Hepatocyte (in vitro differentiated cells): ENCODE measurements at regions not wholly inside any gene's neighbourhood (a gene's known extent, or its start where the extent isn't known, plus 50 kb on each side); places are given as distances from the start of the nearest gene placed in this dataset.

Experiments used
- DNase-seq: peaks from one replicate; pipeline ENCODE4 v3.0.0-alpha.2; 2016; ENCODE audit warnings: low spot score
- H2AFZ ChIP-seq: fragments of 200-600 bp; sonication (generic); 2 replicates; pipeline ENCODE4 v1.6.0; 2016; ENCODE audit warnings: antibody characterized with exemption, mild to moderate bottlenecking
- H3K27ac ChIP-seq: fragments of 200-600 bp; sonication (generic); 2 replicates; pipeline ENCODE4 v1.5.1; 2016; ENCODE audit warnings: mild to moderate bottlenecking
- H3K27me3 ChIP-seq: fragments of 200-600 bp; sonication (generic); 2 replicates; pipeline ENCODE4 v1.6.1; 2016
- H3K36me3 ChIP-seq: fragments of 200-600 bp; sonication (generic); replicated peaks from 2 replicates; pipeline ENCODE4 v1.5.1; 2016; ENCODE audit warnings: low read depth; ENCODE audit not compliant: insufficient read depth
- H3K4me1 ChIP-seq: fragments of 200-600 bp; sonication (generic); 2 replicates; pipeline ENCODE4 v1.5.1; 2016; ENCODE audit warnings: mild to moderate bottlenecking, moderate library complexity; ENCODE audit not compliant: insufficient read depth
- H3K4me2 ChIP-seq: fragments of 200-600 bp; sonication (generic); 2 replicates; pipeline ENCODE4 v1.6.0; 2016
- H3K4me3 ChIP-seq: fragments of 200-600 bp; sonication (generic); 2 replicates; pipeline ENCODE4 v1.5.1; 2016; ENCODE audit warnings: mild to moderate bottlenecking
- H3K79me2 ChIP-seq: fragments of 200-600 bp; sonication (generic); 2 replicates; pipeline ENCODE4 v1.6.0; 2017; ENCODE audit warnings: mild to moderate bottlenecking
- H3K9me2 ChIP-seq: fragments of 200-600 bp; sonication (generic); replicated peaks from 2 replicates; pipeline ENCODE4 v1.6.0; 2017; ENCODE audit warnings: mild to moderate bottlenecking; ENCODE audit not compliant: insufficient read depth
- H3K9me3 ChIP-seq: fragments of 200-600 bp; sonication (generic); 2 replicates; pipeline ENCODE4 v1.5.1; 2016; ENCODE audit warnings: low read depth, mild to moderate bottlenecking
- H4K20me1 ChIP-seq: fragments of 200-600 bp; sonication (generic); 2 replicates; pipeline ENCODE4 v1.6.0; 2016; ENCODE audit warnings: mild to moderate bottlenecking; ENCODE audit not compliant: insufficient read depth, poor library complexity, severe bottlenecking
- EZH2 ChIP-seq: fragments of 200-600 bp; sonication (generic); IDR thresholded peaks from 2 replicates; pipeline ENCODE4 v1.6.1; 2016; ENCODE audit warnings: antibody characterized with exemption, mild to moderate bottlenecking, borderline replicate concordance
- EZH2phosphoT487 ChIP-seq: fragments of 200-600 bp; sonication (generic); IDR thresholded peaks from one replicate; pipeline ENCODE4 v1.6.1; 2018; ENCODE audit warnings: antibody characterized with exemption, mild to moderate bottlenecking, low read depth, moderate library complexity; ENCODE audit not compliant: unreplicated experiment, severe bottlenecking
- WGBS: methylation state at CpG from one replicate; pipeline ENCODE4 v1.1.6; 2016; ENCODE audit warnings: low lambda C conversion rate; ENCODE audit errors: missing lambda C conversion rate; 5-methylcytosine and 5-hydroxymethylcytosine counted together
- TF ChIP-seq, protein P1 (sequence below): fragments of 200-600 bp; sonication (generic); IDR thresholded peaks from 2 replicates; pipeline ENCODE4 v1.5.1; 2016; ENCODE audit warnings: antibody characterized with exemption, mild to moderate bottlenecking; ENCODE audit not compliant: poor library complexity

DNA sequence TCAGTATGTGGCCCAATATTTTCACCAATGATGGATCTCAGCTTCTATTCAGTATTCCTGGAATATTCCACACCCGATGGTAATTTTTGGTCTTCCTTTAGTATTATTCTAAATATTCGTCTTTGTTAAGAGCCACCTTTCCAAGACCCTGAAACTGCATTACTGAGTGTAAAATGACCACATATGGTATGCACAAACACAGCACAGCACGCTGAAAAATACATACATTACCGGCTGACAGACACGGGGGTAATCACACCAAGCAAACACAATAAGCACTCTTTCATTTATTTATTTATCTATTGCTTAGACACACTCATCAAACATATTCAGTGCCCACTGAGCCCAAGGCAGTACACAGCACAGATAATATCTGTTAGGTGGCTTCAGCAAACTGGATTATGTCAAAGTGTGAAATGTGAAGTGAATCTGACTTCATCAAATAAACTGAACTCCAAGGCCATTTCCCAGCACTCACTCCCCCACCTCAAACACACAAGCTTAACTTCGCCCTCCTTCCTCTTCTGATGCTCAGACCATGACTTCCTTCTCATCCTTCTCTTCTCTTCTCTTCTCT lies 1637.8 kb upstream of the C9orf72 start:
- peak overlapping the region; percentile 97 for H3K4me2 ChIP-seq
- WGBS, result 46% methylated on average over 6 of the region's 6 CpGs
- H3K4me3 ChIP-seq, result no peak overlapping the region
- no peak overlapping the region for H3K27ac ChIP-seq
- no peaks in the 10 kb centered on the region for H3K9me2 ChIP-seq
- H3K27me3 ChIP-seq, result peaks cover 50% of the 10 kb centered on the region
- DNase-seq, result no peak
- H3K9me3 ChIP-seq, result no peaks in the 10 kb centered on the region
- no peaks in the 10 kb centered on the region for H3K79me2 ChIP-seq
- no peaks in the 10 kb centered on the region for H3K36me3 ChIP-seq
- no peak overlapping the region for H2AFZ ChIP-seq
- H3K4me1 ChIP-seq, result no peaks in the 10 kb centered on the region
- no peaks in the 10 kb centered on the region for H4K20me1 ChIP-seq
- TF ChIP-seq, protein P1, sequence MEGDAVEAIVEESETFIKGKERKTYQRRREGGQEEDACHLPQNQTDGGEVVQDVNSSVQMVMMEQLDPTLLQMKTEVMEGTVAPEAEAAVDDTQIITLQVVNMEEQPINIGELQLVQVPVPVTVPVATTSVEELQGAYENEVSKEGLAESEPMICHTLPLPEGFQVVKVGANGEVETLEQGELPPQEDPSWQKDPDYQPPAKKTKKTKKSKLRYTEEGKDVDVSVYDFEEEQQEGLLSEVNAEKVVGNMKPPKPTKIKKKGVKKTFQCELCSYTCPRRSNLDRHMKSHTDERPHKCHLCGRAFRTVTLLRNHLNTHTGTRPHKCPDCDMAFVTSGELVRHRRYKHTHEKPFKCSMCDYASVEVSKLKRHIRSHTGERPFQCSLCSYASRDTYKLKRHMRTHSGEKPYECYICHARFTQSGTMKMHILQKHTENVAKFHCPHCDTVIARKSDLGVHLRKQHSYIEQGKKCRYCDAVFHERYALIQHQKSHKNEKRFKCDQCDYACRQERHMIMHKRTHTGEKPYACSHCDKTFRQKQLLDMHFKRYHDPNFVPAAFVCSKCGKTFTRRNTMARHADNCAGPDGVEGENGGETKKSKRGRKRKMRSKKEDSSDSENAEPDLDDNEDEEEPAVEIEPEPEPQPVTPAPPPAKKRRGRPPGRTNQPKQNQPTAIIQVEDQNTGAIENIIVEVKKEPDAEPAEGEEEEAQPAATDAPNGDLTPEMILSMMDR, result no peak
- TF ChIP-seq EZH2 (no peak), EZH2phosphoT487 (no peak)

DNA sequence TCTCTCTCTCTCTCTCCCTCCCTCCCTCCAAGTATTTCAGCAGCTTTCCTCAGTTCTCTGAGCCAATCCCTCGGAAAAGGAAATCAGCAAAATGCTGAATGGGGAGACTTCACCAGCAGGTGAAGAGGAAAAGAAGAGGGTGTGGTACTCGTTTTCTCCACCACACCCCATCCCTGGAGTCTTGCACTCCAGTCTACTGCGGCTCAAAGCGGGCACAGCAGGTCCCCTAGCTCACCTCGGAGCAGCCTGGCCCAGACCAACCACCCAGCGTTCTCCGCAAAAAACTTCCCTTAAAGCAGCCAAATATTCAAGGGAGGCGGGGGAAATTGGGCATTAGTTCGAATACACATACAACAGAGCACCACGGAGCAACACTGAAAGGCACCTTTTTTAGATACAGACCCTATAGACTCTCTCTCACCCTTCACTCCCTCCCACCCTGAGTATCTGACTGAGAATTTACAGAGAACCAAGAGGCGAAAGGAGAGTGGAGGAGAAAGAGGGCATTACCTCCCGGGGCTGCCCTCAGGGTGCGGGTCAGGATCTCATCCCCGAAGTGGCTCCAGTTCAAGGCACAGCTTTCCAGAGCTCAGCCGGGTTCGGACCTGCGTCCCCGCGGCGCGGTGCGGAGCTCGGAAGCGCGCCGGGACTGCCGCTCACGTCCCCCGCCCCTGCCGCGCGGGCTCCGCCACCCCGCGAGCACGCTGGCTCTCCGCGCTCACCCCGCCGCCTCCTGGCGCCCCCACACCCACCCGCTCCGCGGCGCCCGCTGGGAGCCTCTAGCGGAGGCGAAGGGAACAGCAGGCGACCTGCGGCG lies 1638.5 kb upstream of the C9orf72 start:
- Histone ChIP-seq H3K4me1 (no peaks in the 10 kb centered on the region), H2AFZ (peak overlapping the region; percentile 69), H3K4me2 (peak overlapping the region; percentile 97), H3K4me3 (peak overlapping the region; percentile 38), H3K9me2 (no peaks in the 10 kb centered on the region), H3K27me3 (peaks cover 57% of the 10 kb centered on the region), H4K20me1 (no peaks in the 10 kb centered on the region), H3K27ac (no peak overlapping the region), H3K9me3 (no peaks in the 10 kb centered on the region), H3K36me3 (no peaks in the 10 kb centered on the region), H3K79me2 (no peaks in the 10 kb centered on the region)
- DNase-seq, result peak; percentile 85
- WGBS, result 0% methylated on average over 24 of the region's 51 CpGs
- TF ChIP-seq EZH2phosphoT487, result no peak
- TF ChIP-seq, protein P1, result peak; percentile 62
- TF ChIP-seq EZH2, result no peak

DNA sequence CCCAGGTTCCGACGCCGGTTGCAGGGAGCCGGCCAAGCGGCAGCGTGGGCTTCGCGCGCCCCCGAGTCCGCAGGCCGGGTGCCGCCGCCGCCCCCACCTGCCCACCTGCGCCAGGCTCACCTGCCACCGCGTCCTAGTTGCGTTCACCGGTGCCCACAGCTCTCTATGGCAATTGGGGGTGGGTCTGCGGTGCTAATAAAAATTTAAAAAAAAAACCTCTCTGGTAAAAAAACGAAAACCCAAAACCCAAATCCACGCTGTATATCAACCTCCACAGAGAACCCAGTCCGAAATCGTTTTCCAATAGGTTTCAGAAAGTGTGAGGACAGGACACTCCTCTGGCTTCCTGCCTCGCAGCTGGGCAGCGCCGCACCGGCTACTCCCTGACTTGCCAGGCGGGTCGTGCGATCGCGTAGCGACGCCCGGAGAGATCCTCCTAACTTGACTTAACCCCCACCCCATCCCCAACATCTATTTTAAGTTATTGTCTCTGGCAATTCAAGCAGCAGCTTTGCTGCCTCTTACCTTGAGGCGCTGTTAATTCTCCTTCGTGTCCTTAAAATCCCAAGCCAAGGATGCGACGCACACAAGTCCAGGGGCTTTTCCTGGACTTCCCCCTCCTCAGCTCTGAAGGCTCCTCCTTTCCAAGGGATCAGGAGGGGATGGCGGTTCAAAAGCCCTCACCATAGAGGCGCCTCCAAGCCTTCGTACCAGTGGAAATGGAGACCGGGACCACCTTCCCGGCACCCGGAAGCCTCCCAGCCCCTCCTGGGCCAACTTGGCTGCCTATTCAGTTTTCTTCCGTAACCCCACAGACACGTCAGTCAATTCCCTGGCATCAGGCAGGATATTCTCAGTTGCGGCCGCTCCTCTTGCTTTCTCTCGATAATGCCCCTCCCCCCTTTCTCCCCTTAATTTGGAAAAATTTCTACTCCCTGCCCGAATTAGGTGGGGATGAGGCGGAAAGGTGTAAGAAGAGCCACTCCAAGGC lies 1639.4 kb upstream of the C9orf72 start:
- TF ChIP-seq EZH2, result peak; percentile 45
- no peak for TF ChIP-seq EZH2phosphoT487
- Histone ChIP-seq H2AFZ (peak overlapping the region; percentile 68), H3K79me2 (no peaks in the 10 kb centered on the region), H4K20me1 (no peaks in the 10 kb centered on the region), H3K9me2 (no peaks in the 10 kb centered on the region), H3K27me3 (peaks cover 60% of the 10 kb centered on the region), H3K4me2 (peak overlapping the region; percentile 97), H3K27ac (no peak overlapping the region), H3K36me3 (no peaks in the 10 kb centered on the region), H3K9me3 (no peaks in the 10 kb centered on the region), H3K4me3 (peak overlapping the region; percentile 67), H3K4me1 (no peaks in the 10 kb centered on the region)
- under 1% methylated on average over 40 of the region's 54 CpGs for WGBS
- DNase-seq, result peak; percentile 61
